GM12864 (cell line): ENCODE measurements at regions not wholly inside any gene's neighbourhood (a gene's known extent, or its start where the extent isn't known, plus 50 kb on each side); places are given as distances from the start of the nearest gene placed in this dataset.

Experiments used
- DNase-seq: peaks from one replicate; pipeline ENCODE4 v3.0.0-alpha.2; 2011; ENCODE audit warnings: low read depth
- H3K4me3 ChIP-seq: 2 replicates; pipeline ENCODE4 v1.5.1; 2011; ENCODE audit warnings: mild to moderate bottlenecking, low read depth, low read length, control low read depth
- TF ChIP-seq, protein P1 (sequence below): IDR thresholded peaks from 2 replicates; pipeline ENCODE4 v1.5.1; 2011; ENCODE audit warnings: low read depth, mild to moderate bottlenecking, moderate library complexity, low read length, control low read depth, inconsistent platforms; ENCODE audit errors: missing control alignments

- no peak for DNase-seq
- TF ChIP-seq, protein P1, sequence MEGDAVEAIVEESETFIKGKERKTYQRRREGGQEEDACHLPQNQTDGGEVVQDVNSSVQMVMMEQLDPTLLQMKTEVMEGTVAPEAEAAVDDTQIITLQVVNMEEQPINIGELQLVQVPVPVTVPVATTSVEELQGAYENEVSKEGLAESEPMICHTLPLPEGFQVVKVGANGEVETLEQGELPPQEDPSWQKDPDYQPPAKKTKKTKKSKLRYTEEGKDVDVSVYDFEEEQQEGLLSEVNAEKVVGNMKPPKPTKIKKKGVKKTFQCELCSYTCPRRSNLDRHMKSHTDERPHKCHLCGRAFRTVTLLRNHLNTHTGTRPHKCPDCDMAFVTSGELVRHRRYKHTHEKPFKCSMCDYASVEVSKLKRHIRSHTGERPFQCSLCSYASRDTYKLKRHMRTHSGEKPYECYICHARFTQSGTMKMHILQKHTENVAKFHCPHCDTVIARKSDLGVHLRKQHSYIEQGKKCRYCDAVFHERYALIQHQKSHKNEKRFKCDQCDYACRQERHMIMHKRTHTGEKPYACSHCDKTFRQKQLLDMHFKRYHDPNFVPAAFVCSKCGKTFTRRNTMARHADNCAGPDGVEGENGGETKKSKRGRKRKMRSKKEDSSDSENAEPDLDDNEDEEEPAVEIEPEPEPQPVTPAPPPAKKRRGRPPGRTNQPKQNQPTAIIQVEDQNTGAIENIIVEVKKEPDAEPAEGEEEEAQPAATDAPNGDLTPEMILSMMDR = no peak
- no peak overlapping the region for H3K4me3 ChIP-seq
Measured at GRCh38 chr1:244968471-244968871, 104.1 kb upstream of the HNRNPU start.

DNA sequence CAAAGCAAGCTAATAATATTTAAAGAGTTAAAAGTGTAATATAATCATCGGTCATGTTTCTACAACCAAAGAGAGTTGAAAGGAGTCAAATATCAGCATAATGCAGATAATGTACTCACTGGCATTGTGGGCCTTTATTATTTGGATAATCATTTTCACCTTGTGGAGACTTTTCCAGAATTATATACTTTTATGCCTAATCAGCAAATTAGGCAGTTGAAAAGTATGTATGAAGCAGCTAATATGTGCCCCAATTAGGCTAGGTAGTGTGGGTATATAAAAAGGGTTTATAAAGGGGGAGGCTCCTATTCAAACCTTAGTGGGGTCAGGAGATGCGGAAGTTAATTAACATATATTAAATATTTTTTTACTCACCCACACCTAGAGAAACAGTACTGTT is 102.8 kb upstream of the HNRNPU start:
- DNase-seq = no peak
- TF ChIP-seq, protein P1 = no peak
- no peak overlapping the region for H3K4me3 ChIP-seq

DNA sequence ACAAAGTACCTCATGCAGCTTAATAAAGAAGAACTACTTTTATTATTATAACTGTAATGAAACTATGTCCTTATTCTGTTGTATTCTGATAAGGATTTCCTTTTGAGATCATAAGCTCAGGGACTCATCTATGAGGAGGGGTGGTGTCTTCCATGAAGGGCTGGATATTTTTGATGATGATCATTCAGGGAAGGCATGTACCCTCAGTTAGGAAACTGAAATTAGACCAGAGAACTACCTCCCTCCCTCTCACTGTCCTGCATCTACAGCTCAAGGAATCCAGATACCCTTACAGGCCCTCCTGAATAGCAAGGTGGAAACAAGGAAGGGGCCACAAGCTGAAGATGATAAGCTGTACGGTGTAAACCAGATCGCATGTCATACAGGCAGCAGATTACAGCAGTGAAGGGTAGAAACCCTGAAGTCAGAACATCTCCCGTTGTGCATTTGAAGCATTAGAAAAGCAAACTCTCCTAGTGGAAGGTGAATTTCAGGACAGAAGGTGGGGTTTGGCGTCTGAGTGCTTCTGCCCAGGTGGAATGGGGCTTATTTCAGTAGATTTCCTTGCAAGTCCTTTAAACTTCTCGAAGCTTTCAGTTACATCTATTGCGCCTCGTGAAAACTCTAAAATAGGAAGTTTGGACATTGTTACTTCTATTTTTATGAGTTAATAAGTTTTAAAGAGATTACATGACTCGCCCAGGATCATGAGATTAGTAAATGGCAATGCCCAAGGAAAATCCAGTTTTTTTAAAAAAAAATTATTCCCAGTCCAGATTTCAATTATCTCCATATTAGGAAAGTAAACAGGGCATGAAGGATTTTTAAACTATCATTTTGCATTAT is 101.1 kb upstream of the HNRNPU start:
- no peak overlapping the region for H3K4me3 ChIP-seq
- no peak for DNase-seq
- TF ChIP-seq, protein P1 = no peak

DNA sequence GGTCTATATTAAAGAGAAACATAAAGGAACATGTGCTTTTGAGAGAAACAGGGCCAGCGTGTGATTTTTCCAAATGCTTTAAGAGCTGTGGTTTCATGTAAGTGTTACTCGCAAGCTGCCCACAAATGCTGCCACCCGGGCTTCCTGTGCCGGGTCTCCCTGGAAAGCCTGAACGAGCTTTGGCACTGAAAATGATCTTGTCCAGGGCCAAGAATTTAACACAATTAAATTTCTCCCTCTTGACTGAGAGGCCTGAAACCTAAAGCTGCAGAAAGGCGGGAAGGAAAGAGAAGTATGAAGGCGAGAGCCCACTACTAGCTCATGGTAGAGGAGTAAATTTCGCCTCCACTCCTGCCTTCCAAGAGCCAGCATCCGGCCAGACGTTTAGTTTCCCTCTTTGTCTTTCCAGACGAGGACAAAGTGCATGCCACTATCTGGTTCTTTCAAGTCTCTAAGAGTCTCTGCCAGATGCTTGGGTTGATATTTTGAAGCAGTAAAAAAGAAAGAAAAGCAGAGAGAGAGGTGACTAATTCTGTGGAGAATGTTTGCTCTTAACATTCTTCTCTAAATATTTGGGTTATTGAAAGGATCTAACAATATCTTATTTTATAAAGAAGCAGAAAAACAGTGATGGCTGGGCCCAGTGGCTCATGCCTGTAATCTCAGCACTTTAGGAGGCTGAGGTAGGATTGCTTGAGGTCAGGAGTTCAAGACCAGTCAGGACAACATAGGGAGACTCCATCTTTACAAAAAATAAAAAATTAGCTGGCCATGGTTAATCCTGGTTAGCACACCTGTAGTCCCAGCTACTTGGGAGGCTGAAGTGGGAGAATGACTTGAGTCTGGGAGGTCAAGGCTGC is 100.0 kb upstream of the HNRNPU start:
- H3K4me3 ChIP-seq = no peak overlapping the region
- no peak for DNase-seq
- TF ChIP-seq, protein P1 = no peak

DNA sequence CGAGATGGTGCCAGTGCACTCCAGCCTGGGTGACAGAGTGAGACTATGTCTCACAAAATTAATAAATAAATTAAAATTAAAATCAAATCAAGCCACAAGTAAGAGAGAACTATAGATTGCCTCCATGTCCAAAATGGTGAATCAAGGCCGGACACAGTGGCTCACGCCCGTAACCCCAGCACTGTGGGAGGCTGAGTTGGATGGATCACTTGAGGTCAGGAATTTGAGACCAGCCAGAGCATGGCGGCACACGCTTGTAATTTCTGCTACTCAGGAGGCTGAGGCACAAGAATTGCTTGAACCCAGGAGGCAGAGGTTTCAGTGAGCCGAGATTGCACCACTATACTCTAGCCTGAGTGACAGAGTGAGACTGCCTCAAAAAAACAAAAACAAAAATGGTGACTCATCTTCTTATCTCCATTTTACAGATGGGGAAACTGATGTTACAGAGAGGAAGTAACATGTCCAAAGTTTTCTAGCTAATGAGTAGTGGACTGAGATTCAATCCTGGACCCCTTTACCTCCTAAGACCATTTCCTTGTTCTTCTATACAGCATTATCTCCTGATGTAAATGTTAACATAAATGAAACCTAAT is 99.0 kb upstream of the HNRNPU start:
- DNase-seq = no peak
- H3K4me3 ChIP-seq = no peak overlapping the region
- TF ChIP-seq, protein P1 = no peak

DNA sequence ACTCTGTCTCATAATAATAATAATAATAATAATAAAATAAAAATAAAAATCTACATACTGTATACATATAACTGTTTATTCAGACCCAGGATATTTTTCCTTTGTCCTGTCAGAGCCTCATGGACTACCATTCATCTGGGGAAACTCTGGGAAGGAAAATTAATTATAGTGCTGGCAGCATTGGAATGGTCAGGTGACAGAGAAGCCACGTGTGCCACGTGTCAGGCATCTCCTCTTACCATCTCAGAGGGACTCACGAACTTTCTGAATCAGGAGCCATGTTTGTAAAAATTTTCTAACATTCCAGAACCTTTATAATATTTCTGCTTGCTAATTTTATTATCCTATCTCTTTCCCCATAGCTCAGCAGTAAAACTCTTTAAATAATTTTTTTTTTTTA is 97.8 kb upstream of the HNRNPU start:
- no peak for DNase-seq
- TF ChIP-seq, protein P1 = no peak

More for the DNA sequence above, 97.8 kb upstream of the HNRNPU start:
- no peak overlapping the region for H3K4me3 ChIP-seq
